H9 (cell line): ENCODE measurements at regions not wholly inside any gene's neighbourhood (a gene's known extent, or its start where the extent isn't known, plus 50 kb on each side); places are given as distances from the start of the nearest gene placed in this dataset.

ENCODE experiments used
- DNase-seq: peaks from one replicate; pipeline ENCODE4 v3.0.0-alpha.2; 2017
- H2AFZ ChIP-seq: one replicate; pipeline ENCODE4 v1.6.1; 2013; ENCODE audit warnings: mild to moderate bottlenecking, low read length, control low read depth, moderate library complexity
- H2AK5ac ChIP-seq: 2 replicates; pipeline ENCODE4 v1.6.1; 2013; ENCODE audit warnings: low read length, control low read depth, mixed read lengths; ENCODE audit not compliant: insufficient read length
- H2BK120ac ChIP-seq: one replicate; pipeline ENCODE4 v1.6.1; 2013; ENCODE audit warnings: low read depth, mild to moderate bottlenecking, low read length, control low read depth, inconsistent platforms; ENCODE audit not compliant: poor library complexity, severe bottlenecking
- H2BK12ac ChIP-seq: 2 replicates; pipeline ENCODE4 v1.6.1; 2013; ENCODE audit warnings: low read length, control low read depth, mixed read lengths, low read depth; ENCODE audit not compliant: insufficient read length
- H2BK15ac ChIP-seq: 2 replicates; pipeline ENCODE4 v1.6.1; 2013; ENCODE audit warnings: low read depth, low read length, control low read depth
- H2BK20ac ChIP-seq: one replicate; pipeline ENCODE4 v1.6.1; 2013; ENCODE audit warnings: low read depth, mild to moderate bottlenecking, low read length, control low read depth, inconsistent platforms; ENCODE audit not compliant: poor library complexity, severe bottlenecking
- H2BK5ac ChIP-seq: 2 replicates; pipeline ENCODE4 v1.6.1; 2013; ENCODE audit warnings: low read length, control low read depth, mixed read lengths; ENCODE audit not compliant: insufficient read length
- H3K14ac ChIP-seq: 2 replicates; pipeline ENCODE4 v1.6.1; 2013; ENCODE audit warnings: low read length, control low read depth; ENCODE audit not compliant: insufficient read depth
- H3K18ac ChIP-seq: 2 replicates; pipeline ENCODE4 v1.6.1; 2013; ENCODE audit warnings: low read depth, mild to moderate bottlenecking, mixed read lengths, low read length, control low read depth; ENCODE audit not compliant: insufficient read length
- H3K23ac ChIP-seq: 2 replicates; pipeline ENCODE4 v1.6.1; 2013; ENCODE audit warnings: low read length, control low read depth, mixed read lengths, low read depth; ENCODE audit not compliant: insufficient read length
- H3K23me2 ChIP-seq: 2 replicates; pipeline ENCODE4 v1.6.1; 2013; ENCODE audit warnings: low read depth, mild to moderate bottlenecking, mixed read lengths, low read length, control low read depth; ENCODE audit not compliant: insufficient read length, poor library complexity, severe bottlenecking
- H3K27ac ChIP-seq: 2 replicates; pipeline ENCODE4 v1.5.1; 2013; ENCODE audit warnings: low read length, control low read depth, mixed read lengths, low read depth; ENCODE audit not compliant: insufficient read length
- H3K27me3 ChIP-seq: 2 replicates; pipeline ENCODE4 v1.6.1; 2013; ENCODE audit warnings: low read length, control low read depth, inconsistent platforms; ENCODE audit not compliant: insufficient read depth
- H3K4ac ChIP-seq: 2 replicates; pipeline ENCODE4 v1.6.1; 2013; ENCODE audit warnings: low read depth, mild to moderate bottlenecking, control low read depth, inconsistent platforms, low read length, moderate library complexity
- H3K4me1 ChIP-seq: 2 replicates; pipeline ENCODE4 v1.6.1; 2013; ENCODE audit warnings: low read length, control low read depth, inconsistent platforms; ENCODE audit not compliant: insufficient read depth
- H3K4me2 ChIP-seq: 2 replicates; pipeline ENCODE4 v1.6.1; 2013; ENCODE audit warnings: low read length, control low read depth, mixed read lengths; ENCODE audit not compliant: insufficient read length, insufficient read depth
- H3K56ac ChIP-seq: 2 replicates; pipeline ENCODE4 v1.6.1; 2013; ENCODE audit warnings: low read depth, mild to moderate bottlenecking, mixed read lengths, low read length, control low read depth; ENCODE audit not compliant: insufficient read length
- H3K79me1 ChIP-seq: 2 replicates; pipeline ENCODE4 v1.6.1; 2013; ENCODE audit warnings: low read depth, mild to moderate bottlenecking, moderate library complexity, low read length, control low read depth, inconsistent platforms; ENCODE audit not compliant: insufficient read depth, poor library complexity, severe bottlenecking
- H3K79me2 ChIP-seq: 2 replicates; pipeline ENCODE4 v1.6.1; 2013; ENCODE audit warnings: low read length, control low read depth, inconsistent platforms; ENCODE audit not compliant: insufficient read depth
- H3K9ac ChIP-seq: 2 replicates; pipeline ENCODE4 v1.6.1; 2013; ENCODE audit warnings: low read length, control low read depth, mixed read lengths; ENCODE audit not compliant: insufficient read length; ENCODE audit errors: extremely low read depth
- H3K9me3 ChIP-seq: one replicate; pipeline ENCODE4 v1.6.1; 2013; ENCODE audit warnings: low read depth, low read length, inconsistent platforms; ENCODE audit not compliant: control insufficient read depth
- H3T11ph ChIP-seq: one replicate; pipeline ENCODE4 v1.6.1; 2013; ENCODE audit warnings: mild to moderate bottlenecking, low read length, control low read depth, inconsistent platforms
- H4K20me1 ChIP-seq: one replicate; pipeline ENCODE4 v1.6.1; 2013; ENCODE audit not compliant: control insufficient read depth, insufficient read length, insufficient read depth
- H4K5ac ChIP-seq: 2 replicates; pipeline ENCODE4 v1.6.1; 2013; ENCODE audit warnings: low read depth, mild to moderate bottlenecking, mixed read lengths, low read length, control low read depth; ENCODE audit not compliant: insufficient read length
- H4K8ac ChIP-seq: replicated peaks from 2 replicates; pipeline ENCODE4 v1.6.1; 2013; ENCODE audit warnings: low read length, control low read depth, mixed read lengths, low read depth; ENCODE audit not compliant: insufficient read length
- H4K91ac ChIP-seq: 2 replicates; pipeline ENCODE4 v1.6.1; 2013; ENCODE audit warnings: low read depth, mild to moderate bottlenecking, moderate library complexity, mixed read lengths, low read length, control low read depth; ENCODE audit not compliant: insufficient read length
- H3K27ac Mint-ChIP-seq, 3 experiments: 2 replicates in 2 of 3; 3 replicates in 1 of 3; pipeline ENCODE4 v1.8.0; 2020 to 2021; ENCODE audit warnings: mixed read lengths in 3 of 3, mild to moderate bottlenecking in 1 of 3, moderate library complexity in 1 of 3
- H3K27me3 Mint-ChIP-seq: 2 replicates; pipeline ENCODE4 v1.8.0; 2021; ENCODE audit warnings: low read depth, mild to moderate bottlenecking, moderate library complexity, mixed read lengths
- H3K36me3 Mint-ChIP-seq, 3 experiments: 2 replicates in 2 of 3; 3 replicates in 1 of 3; pipeline ENCODE4 v1.8.0; 2020 to 2021; ENCODE audit warnings: low read depth in 3 of 3, mixed read lengths in 3 of 3; ENCODE audit not compliant: insufficient read depth in 1 of 3
- H3K4me1 Mint-ChIP-seq, 2 experiments: 2 replicates each; pipeline ENCODE4 v1.8.0; 2020; ENCODE audit warnings: mixed read lengths in 2 of 2
- H3K4me3 Mint-ChIP-seq, 2 experiments: 2 replicates in 1 of 2; 3 replicates in 1 of 2; pipeline ENCODE4 v1.8.0; 2020 to 2021; ENCODE audit warnings: mild to moderate bottlenecking in 2 of 2, mixed read lengths in 2 of 2, moderate library complexity in 1 of 2
- H3K9me3 Mint-ChIP-seq, 2 experiments: 2 replicates in 1 of 2; 3 replicates in 1 of 2; pipeline ENCODE4 v1.8.0; 2020; ENCODE audit warnings: mild to moderate bottlenecking in 2 of 2, mixed read lengths in 2 of 2, moderate library complexity in 1 of 2
- CTCF ChIP-seq: fragments of 200-600 bp; sonication (generic); conservative IDR thresholded peaks from 3 replicates; pipeline ENCODE4 v1.8.0; 2021; ENCODE audit warnings: antibody characterized with exemption, mild to moderate bottlenecking
- WGBS: extraction: QIAGEN DNeasy Blood & Tissue Kit; methylation state at CpG from one replicate; pipeline ENCODE4 v1.1.7; 2013; ENCODE audit warnings: missing lambda C conversion rate, low lambda C conversion rate, mixed read lengths; ENCODE audit not compliant: insufficient read length; ENCODE audit errors: extremely low coverage; 5-methylcytosine and 5-hydroxymethylcytosine counted together

GRCh38 chr10:125431149-125431548 is 251.8 kb downstream of the TEX36 start:
- Mint-ChIP-seq H3K9me3 (peaks cover 2 to 3% of the 10 kb centered on the region in 2 experiments; a peak in 2 of 5 replicates), H3K27ac (no peak overlapping the region), H3K4me3 (no peak overlapping the region), H3K4me1 (no peaks in the 10 kb centered on the region), H3K36me3 (no peaks in the 10 kb centered on the region; a peak in 1 of 7 replicates), H3K27me3 (peaks cover 2% of the 10 kb centered on the region)
- Histone ChIP-seq H3K14ac (no peak overlapping the region), H3K56ac (no peak overlapping the region), H3K9ac (no peak overlapping the region), H2BK12ac (no peak overlapping the region), H4K5ac (no peak overlapping the region), H2BK5ac (no peak overlapping the region), H4K91ac (no peak overlapping the region), H2BK20ac (no peak overlapping the region), H3K9me3 (no peaks in the 10 kb centered on the region), H3K79me1 (no peaks in the 10 kb centered on the region), H3K4me2 (no peak overlapping the region), H3K18ac (no peak overlapping the region), H3K23ac (no peak overlapping the region), H2AK5ac (no peak overlapping the region), H3K4ac (no peak overlapping the region), H3K23me2 (no peaks in the 10 kb centered on the region), H3T11ph (no peak overlapping the region), H3K27ac (no peak overlapping the region), H3K4me1 (no peaks in the 10 kb centered on the region), H2BK120ac (no peak overlapping the region), H2BK15ac (no peak overlapping the region), H3K79me2 (no peaks in the 10 kb centered on the region), H4K8ac (no peak overlapping the region), H2AFZ (no peak overlapping the region), H3K27me3 (no peaks in the 10 kb centered on the region), H4K20me1 (no peaks in the 10 kb centered on the region)
- WGBS = no CpG with 5 or more reads among the region's 4 CpGs
- no peak for TF ChIP-seq CTCF
- no peak for DNase-seq
